Liver (tissue), 8 donors: ENCODE measurements at regions not wholly inside any gene's neighbourhood (a gene's known extent, or its start where the extent isn't known, plus 50 kb on each side); places are given as distances from the start of the nearest gene placed in this dataset.

Experiments
- DNase-seq: peaks from one replicate; pipeline ENCODE4 v3.0.0-alpha.2; 2017; ENCODE audit warnings: low spot score
- H3K27ac ChIP-seq, 2 donors: one replicate each; pipeline ENCODE4 v1.7.0; 2013; ENCODE audit warnings: inconsistent platforms in 2 of 2, low read length in 2 of 2, control low read depth in 1 of 2, low read depth in 1 of 2, mild to moderate bottlenecking in 1 of 2
- H3K27me3 ChIP-seq, 4 donors: one replicate each; pipeline versions ENCODE4 v1.6.1 to v1.7.0; 2013; ENCODE audit warnings: low read length in 3 of 4, inconsistent platforms in 1 of 4, mild to moderate bottlenecking in 1 of 4, moderate library complexity in 1 of 4; ENCODE audit not compliant: control insufficient read depth in 4 of 4, insufficient read depth in 4 of 4
- H3K36me3 ChIP-seq, 4 donors: one replicate each; pipeline versions ENCODE4 v1.6.1 to v1.7.0; 2013; ENCODE audit warnings: low read length in 3 of 4, mild to moderate bottlenecking in 3 of 4, low read depth in 1 of 4, moderate library complexity in 1 of 4; ENCODE audit not compliant: control insufficient read depth in 4 of 4, insufficient read depth in 3 of 4
- H3K4me1 ChIP-seq, 4 donors: one replicate each; pipeline versions ENCODE4 v1.6.1 to v1.7.0; 2013; ENCODE audit warnings: low read length in 3 of 4, mild to moderate bottlenecking in 3 of 4, moderate library complexity in 1 of 4; ENCODE audit not compliant: control insufficient read depth in 4 of 4, insufficient read depth in 4 of 4
- H3K4me3 ChIP-seq, 3 donors: one replicate each; pipeline versions ENCODE4 v1.6.1 to v1.7.0; 2013; ENCODE audit warnings: low read length in 3 of 3, control low read depth in 1 of 3, low read depth in 1 of 3, mild to moderate bottlenecking in 1 of 3
- H3K9ac ChIP-seq, 2 donors: one replicate each; pipeline ENCODE4 v1.7.0; 2013; ENCODE audit warnings: low read length in 2 of 2, mild to moderate bottlenecking in 2 of 2, moderate library complexity in 2 of 2, control low read depth in 1 of 2, low read depth in 1 of 2
- H3K9me3 ChIP-seq, 4 donors: one replicate each; pipeline versions ENCODE4 v1.6.1 to v1.7.0; 2013; ENCODE audit warnings: low read length in 3 of 4; ENCODE audit not compliant: control insufficient read depth in 4 of 4
- EGR1 ChIP-seq, 2 donors: IDR thresholded peaks; 2 replicates each; pipeline ENCODE4 v1.6.1; 2016 to 2018; ENCODE audit warnings: antibody characterized with exemption in 2 of 2, low read depth in 2 of 2
- FOXA1 ChIP-seq: IDR thresholded peaks from 2 replicates; pipeline ENCODE4 v1.6.1; 2016; ENCODE audit warnings: antibody characterized with exemption
- FOXA2 ChIP-seq: IDR thresholded peaks from 2 replicates; pipeline ENCODE4 v1.6.1; 2016; ENCODE audit warnings: antibody characterized with exemption
- GABPA ChIP-seq, 2 donors: IDR thresholded peaks in 1 of 2; conservative IDR thresholded peaks in 1 of 2; 2 replicates each; pipeline ENCODE4 v1.6.1; 2016; ENCODE audit warnings: antibody characterized with exemption in 2 of 2, mild to moderate bottlenecking in 1 of 2, moderate library complexity in 1 of 2
- HNF4G ChIP-seq: IDR thresholded peaks from 2 replicates; pipeline ENCODE4 v1.6.1; 2016; ENCODE audit warnings: antibody characterized with exemption
- JUND ChIP-seq, 2 donors: IDR thresholded peaks; 2 replicates each; pipeline ENCODE4 v1.6.1; 2016; ENCODE audit warnings: antibody characterized with exemption in 2 of 2
- NR2F2 ChIP-seq: IDR thresholded peaks from 2 replicates; pipeline ENCODE4 v1.6.1; 2016; ENCODE audit warnings: antibody characterized with exemption
- RAD21 ChIP-seq, 2 donors: IDR thresholded peaks; 2 replicates each; pipeline ENCODE4 v1.6.1; 2016; ENCODE audit warnings: antibody characterized with exemption in 2 of 2, mild to moderate bottlenecking in 2 of 2
- RXRA ChIP-seq, 2 donors: IDR thresholded peaks; 2 replicates each; pipeline ENCODE4 v1.6.1; 2017 to 2018; ENCODE audit warnings: antibody characterized with exemption in 2 of 2, mild to moderate bottlenecking in 1 of 2
- SP1 ChIP-seq: IDR thresholded peaks from 2 replicates; pipeline ENCODE4 v1.6.1; 2018; ENCODE audit warnings: antibody characterized with exemption, mild to moderate bottlenecking
- TAF1 ChIP-seq: conservative IDR thresholded peaks from 2 replicates; pipeline ENCODE4 v1.6.1; 2016; ENCODE audit warnings: antibody characterized with exemption, mild to moderate bottlenecking
- YY1 ChIP-seq: IDR thresholded peaks from 2 replicates; pipeline ENCODE4 v1.6.1; 2016; ENCODE audit warnings: antibody characterized with exemption, mild to moderate bottlenecking
- WGBS: extraction: QIAGEN DNeasy Blood & Tissue Kit; methylation state at CpG from one replicate; pipeline ENCODE4 v1.1.7; 2013; 5-methylcytosine and 5-hydroxymethylcytosine counted together
- TF ChIP-seq, protein P1 (sequence below): fragments of 150-350 bp; IDR thresholded peaks from 2 replicates; pipeline ENCODE4 v1.5.1; 2017; ENCODE audit warnings: improper control_type of control experiment, low read depth, low read length; ENCODE audit not compliant: missing input control
- TF ChIP-seq, protein P2 (sequence below): IDR thresholded peaks from 2 replicates; pipeline ENCODE4 v1.6.1; 2016; ENCODE audit warnings: antibody characterized with exemption
- TF ChIP-seq, protein P3 (sequence below): IDR thresholded peaks from 2 replicates; pipeline ENCODE4 v1.6.1; 2016; ENCODE audit warnings: antibody characterized with exemption
- TF ChIP-seq, protein P4 (sequence below): IDR thresholded peaks from 2 replicates; pipeline ENCODE4 v1.6.1; 2016; ENCODE audit warnings: antibody characterized with exemption, mild to moderate bottlenecking
- TF ChIP-seq, protein P5 (sequence below): IDR thresholded peaks from 2 replicates; pipeline ENCODE4 v1.6.1; 2016; ENCODE audit warnings: antibody characterized with exemption
- donor health status: healthy.
- donor health status: healthy.
- donor health status: healthy.
- donor health status: healthy.
- donor health status: healthy.

DNA sequence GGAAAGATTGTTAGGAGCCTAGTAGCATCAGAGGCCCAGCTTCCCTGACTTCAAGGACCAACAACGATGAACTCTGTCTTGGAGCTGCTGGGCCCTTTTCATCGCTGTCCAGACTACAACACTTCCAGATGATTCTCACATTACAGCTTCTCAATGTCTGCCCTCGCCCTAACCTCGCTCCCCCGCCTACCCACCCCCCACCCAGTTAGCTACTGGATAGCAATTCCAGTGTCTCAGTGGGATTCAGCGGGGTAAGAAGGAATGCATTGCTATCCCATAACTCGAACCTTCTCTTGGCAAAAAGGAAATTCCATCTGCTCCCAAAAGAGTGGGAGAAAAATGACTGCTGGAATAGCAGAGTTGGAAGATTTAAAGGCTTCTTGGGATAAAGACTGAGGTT is 65.0 kb downstream of the RPL37A start:
- no peak for DNase-seq
- Histone ChIP-seq H3K27ac (no peak overlapping the region), H3K27me3 (no peaks in the 10 kb centered on the region), H3K36me3 (no peaks in the 10 kb centered on the region), H3K9me3 (no peaks in the 10 kb centered on the region), H3K9ac (no peak overlapping the region), H3K4me1 (peaks cover 0 to 2% (median 0%) of the 10 kb centered on the region in 4 donors), H3K4me3 (no peak overlapping the region)
- 93% methylated on average over 7 of the region's 7 CpGs for WGBS
- no peak for TF ChIP-seq FOXA2
- TF ChIP-seq RAD21 (IDR thresholded peaks at IDR 0.05): no peak
- TF ChIP-seq RXRA (IDR thresholded peaks at IDR 0.05): no peak
- TF ChIP-seq, protein P1, sequence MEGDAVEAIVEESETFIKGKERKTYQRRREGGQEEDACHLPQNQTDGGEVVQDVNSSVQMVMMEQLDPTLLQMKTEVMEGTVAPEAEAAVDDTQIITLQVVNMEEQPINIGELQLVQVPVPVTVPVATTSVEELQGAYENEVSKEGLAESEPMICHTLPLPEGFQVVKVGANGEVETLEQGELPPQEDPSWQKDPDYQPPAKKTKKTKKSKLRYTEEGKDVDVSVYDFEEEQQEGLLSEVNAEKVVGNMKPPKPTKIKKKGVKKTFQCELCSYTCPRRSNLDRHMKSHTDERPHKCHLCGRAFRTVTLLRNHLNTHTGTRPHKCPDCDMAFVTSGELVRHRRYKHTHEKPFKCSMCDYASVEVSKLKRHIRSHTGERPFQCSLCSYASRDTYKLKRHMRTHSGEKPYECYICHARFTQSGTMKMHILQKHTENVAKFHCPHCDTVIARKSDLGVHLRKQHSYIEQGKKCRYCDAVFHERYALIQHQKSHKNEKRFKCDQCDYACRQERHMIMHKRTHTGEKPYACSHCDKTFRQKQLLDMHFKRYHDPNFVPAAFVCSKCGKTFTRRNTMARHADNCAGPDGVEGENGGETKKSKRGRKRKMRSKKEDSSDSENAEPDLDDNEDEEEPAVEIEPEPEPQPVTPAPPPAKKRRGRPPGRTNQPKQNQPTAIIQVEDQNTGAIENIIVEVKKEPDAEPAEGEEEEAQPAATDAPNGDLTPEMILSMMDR: no peak
- TF ChIP-seq TAF1: no peak

DNA sequence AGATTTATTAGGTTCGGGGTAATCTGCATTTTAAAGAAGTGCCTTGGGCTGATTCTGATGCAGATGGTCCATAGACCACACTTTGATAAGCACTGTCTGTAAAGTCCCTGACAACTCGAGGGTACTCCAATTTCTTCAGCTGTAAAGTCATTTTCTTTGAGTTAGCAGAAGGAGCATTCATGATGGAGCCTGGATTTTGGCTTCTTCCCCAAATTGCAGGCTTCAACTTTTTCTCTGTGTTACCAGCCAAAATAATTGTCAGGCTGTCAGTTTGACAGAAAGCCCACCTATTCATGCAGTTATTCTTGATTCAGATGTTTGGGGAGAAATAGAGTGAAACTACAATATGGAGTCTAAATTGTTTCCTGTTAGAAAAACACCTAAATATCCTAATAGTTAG is 66.0 kb downstream of the RPL37A start:
- H3K27me3 ChIP-seq: no peaks in the 10 kb centered on the region
- H3K36me3 ChIP-seq: no peaks in the 10 kb centered on the region
- TF ChIP-seq EGR1 (IDR thresholded peaks at IDR 0.05; ENCODE audit: low read depth in 2 of 2) (no peak), YY1 (no peak), FOXA1 (no peak), SP1 (no peak), JUND (IDR thresholded peaks at IDR 0.05) (no peak), NR2F2 (no peak)
- TF ChIP-seq, protein P2, sequence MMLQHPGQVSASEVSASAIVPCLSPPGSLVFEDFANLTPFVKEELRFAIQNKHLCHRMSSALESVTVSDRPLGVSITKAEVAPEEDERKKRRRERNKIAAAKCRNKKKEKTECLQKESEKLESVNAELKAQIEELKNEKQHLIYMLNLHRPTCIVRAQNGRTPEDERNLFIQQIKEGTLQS: no peak
- TF ChIP-seq, protein P1: no peak
- TF ChIP-seq, protein P3, sequence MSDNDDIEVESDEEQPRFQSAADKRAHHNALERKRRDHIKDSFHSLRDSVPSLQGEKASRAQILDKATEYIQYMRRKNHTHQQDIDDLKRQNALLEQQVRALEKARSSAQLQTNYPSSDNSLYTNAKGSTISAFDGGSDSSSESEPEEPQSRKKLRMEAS: no peak
- no peaks in the 10 kb centered on the region for H3K9me3 ChIP-seq
- H3K4me3 ChIP-seq: no peak overlapping the region
- DNase-seq: no peak
- no peak overlapping the region for H3K27ac ChIP-seq
- no peak overlapping the region for H3K9ac ChIP-seq
- peaks cover 0 to 2% (median 0%) of the 10 kb centered on the region in 4 donors for H3K4me1 ChIP-seq
- WGBS: 87% methylated on average over 2 of the region's 2 CpGs

DNA sequence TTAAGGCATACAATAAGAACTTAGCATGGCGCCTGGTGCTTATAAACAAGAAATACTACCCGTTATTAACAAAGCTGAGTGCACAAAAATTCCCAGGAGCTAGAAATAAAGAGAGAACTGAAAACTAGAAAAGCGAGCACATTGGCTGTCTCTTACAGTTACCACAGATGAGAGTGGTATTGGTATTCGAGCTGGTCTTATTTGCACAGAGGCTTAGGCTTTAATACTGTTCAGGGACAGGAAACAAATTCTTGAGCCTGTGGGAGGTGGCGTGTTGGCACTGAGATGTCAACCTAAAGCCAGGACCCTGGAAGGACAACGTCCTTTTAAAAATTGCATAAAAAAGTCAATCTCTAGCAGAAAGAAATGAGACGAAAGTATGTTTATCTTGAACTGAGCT is 67.3 kb upstream of the IGFBP2 start:
- 81% methylated on average over 7 of the region's 7 CpGs for WGBS
- no peaks in the 10 kb centered on the region for H3K27me3 ChIP-seq
- H3K36me3 ChIP-seq: no peaks in the 10 kb centered on the region
- no peak overlapping the region for H3K4me3 ChIP-seq
- DNase-seq: no peak
- TF ChIP-seq, protein P4, sequence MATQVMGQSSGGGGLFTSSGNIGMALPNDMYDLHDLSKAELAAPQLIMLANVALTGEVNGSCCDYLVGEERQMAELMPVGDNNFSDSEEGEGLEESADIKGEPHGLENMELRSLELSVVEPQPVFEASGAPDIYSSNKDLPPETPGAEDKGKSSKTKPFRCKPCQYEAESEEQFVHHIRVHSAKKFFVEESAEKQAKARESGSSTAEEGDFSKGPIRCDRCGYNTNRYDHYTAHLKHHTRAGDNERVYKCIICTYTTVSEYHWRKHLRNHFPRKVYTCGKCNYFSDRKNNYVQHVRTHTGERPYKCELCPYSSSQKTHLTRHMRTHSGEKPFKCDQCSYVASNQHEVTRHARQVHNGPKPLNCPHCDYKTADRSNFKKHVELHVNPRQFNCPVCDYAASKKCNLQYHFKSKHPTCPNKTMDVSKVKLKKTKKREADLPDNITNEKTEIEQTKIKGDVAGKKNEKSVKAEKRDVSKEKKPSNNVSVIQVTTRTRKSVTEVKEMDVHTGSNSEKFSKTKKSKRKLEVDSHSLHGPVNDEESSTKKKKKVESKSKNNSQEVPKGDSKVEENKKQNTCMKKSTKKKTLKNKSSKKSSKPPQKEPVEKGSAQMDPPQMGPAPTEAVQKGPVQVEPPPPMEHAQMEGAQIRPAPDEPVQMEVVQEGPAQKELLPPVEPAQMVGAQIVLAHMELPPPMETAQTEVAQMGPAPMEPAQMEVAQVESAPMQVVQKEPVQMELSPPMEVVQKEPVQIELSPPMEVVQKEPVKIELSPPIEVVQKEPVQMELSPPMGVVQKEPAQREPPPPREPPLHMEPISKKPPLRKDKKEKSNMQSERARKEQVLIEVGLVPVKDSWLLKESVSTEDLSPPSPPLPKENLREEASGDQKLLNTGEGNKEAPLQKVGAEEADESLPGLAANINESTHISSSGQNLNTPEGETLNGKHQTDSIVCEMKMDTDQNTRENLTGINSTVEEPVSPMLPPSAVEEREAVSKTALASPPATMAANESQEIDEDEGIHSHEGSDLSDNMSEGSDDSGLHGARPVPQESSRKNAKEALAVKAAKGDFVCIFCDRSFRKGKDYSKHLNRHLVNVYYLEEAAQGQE: no peak
- TF ChIP-seq GABPA (IDR thresholded peaks at IDR 0.05 in 1 of 2, conservative IDR thresholded peaks at IDR 0.05 in 1 of 2): no peak
- TF ChIP-seq TAF1: no peak
- TF ChIP-seq HNF4G: no peak
- TF ChIP-seq FOXA2: no peak
- TF ChIP-seq, protein P5, sequence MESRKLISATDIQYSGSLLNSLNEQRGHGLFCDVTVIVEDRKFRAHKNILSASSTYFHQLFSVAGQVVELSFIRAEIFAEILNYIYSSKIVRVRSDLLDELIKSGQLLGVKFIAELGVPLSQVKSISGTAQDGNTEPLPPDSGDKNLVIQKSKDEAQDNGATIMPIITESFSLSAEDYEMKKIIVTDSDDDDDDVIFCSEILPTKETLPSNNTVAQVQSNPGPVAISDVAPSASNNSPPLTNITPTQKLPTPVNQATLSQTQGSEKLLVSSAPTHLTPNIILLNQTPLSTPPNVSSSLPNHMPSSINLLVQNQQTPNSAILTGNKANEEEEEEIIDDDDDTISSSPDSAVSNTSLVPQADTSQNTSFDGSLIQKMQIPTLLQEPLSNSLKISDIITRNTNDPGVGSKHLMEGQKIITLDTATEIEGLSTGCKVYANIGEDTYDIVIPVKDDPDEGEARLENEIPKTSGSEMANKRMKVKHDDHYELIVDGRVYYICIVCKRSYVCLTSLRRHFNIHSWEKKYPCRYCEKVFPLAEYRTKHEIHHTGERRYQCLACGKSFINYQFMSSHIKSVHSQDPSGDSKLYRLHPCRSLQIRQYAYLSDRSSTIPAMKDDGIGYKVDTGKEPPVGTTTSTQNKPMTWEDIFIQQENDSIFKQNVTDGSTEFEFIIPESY: no peak
- TF ChIP-seq, protein P3: no peak
- TF ChIP-seq NR2F2: no peak
- no peaks in the 10 kb centered on the region for H3K9me3 ChIP-seq
- peaks cover 0 to 7% (median 0%) of the 10 kb centered on the region in 4 donors for H3K4me1 ChIP-seq
- no peak overlapping the region for H3K9ac ChIP-seq
- no peak overlapping the region for H3K27ac ChIP-seq
